ENCODE measurements at regions not wholly inside any gene's neighbourhood (a gene's known extent, or its start where the extent isn't known, plus 50 kb on each side); places are given as distances from the start of the nearest gene placed in this dataset.

- TF ChIP-seq EZH2 (IDR thresholded peaks at IDR 0.05; ENCODE audit: low read depth) = no peak
- TF ChIP-seq, protein P1, sequence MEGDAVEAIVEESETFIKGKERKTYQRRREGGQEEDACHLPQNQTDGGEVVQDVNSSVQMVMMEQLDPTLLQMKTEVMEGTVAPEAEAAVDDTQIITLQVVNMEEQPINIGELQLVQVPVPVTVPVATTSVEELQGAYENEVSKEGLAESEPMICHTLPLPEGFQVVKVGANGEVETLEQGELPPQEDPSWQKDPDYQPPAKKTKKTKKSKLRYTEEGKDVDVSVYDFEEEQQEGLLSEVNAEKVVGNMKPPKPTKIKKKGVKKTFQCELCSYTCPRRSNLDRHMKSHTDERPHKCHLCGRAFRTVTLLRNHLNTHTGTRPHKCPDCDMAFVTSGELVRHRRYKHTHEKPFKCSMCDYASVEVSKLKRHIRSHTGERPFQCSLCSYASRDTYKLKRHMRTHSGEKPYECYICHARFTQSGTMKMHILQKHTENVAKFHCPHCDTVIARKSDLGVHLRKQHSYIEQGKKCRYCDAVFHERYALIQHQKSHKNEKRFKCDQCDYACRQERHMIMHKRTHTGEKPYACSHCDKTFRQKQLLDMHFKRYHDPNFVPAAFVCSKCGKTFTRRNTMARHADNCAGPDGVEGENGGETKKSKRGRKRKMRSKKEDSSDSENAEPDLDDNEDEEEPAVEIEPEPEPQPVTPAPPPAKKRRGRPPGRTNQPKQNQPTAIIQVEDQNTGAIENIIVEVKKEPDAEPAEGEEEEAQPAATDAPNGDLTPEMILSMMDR (conservative IDR thresholded peaks at IDR 0.05) = no peak
- CTCF ChIA-PET = no interaction called here
- POLR2A ChIA-PET (ENCODE audit: unreplicated experiment) = no interaction called here
- Histone ChIP-seq H3K79me2 (ENCODE audit: low read depth) (no peaks in the 10 kb centered on the region), H3K4me1 (replicated peaks; ENCODE audit: insufficient read depth) (no peaks in the 10 kb centered on the region), H2AFZ (no peak overlapping the region), H3K27me3 (ENCODE audit: insufficient read depth, low read depth) (no peaks in the 10 kb centered on the region), H3K4me3 (no peak overlapping the region), H3F3A (ENCODE audit: insufficient read depth, low read depth) (no peaks in the 10 kb centered on the region), H3K9me2 (ENCODE audit: insufficient read depth) (no peaks in the 10 kb centered on the region; the same call in 1 of the 2 replicates), H3K27ac (no peak overlapping the region), H4K20me1 (ENCODE audit: insufficient read depth) (no peaks in the 10 kb centered on the region), H3K36me3 (ENCODE audit: low read depth) (no peaks in the 10 kb centered on the region), H3K4me2 (no peak overlapping the region), H3K9me3 (ENCODE audit: insufficient read depth, low read depth) (no peaks in the 10 kb centered on the region)
- intact Hi-C loops (cut with micrococcal nuclease; ENCODE audit: unreplicated experiment) = no loop called here
- DNase-seq = no peak
- no TSS peak for BruUV-seq (replicated peaks)
Measured at GRCh38 chr12:77723308-77723707, 107.4 kb upstream of the NAV3 start.

DNA sequence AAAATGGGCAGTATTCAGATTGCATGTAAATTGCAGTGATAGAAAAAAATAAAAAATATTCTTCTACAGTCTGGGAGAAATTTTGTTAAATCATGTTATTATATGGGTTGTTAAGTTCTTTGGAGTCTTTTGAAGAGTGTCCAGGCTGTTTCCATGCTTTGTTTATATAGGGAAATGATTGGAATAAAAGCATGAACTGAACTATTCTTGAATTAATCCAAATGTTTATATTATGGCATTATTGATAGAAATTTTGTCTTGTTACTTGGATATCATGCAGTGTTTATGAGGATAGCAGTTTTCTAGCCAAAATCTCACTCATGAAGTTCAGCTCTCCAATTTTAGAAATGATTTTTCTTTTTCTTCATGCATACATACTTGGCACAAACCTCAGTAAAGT, 108.2 kb upstream of the NAV3 start:
- Histone ChIP-seq H4K20me1 (ENCODE audit: insufficient read depth) (no peaks in the 10 kb centered on the region), H3K9me3 (ENCODE audit: insufficient read depth, low read depth) (no peaks in the 10 kb centered on the region), H3K79me2 (ENCODE audit: low read depth) (no peaks in the 10 kb centered on the region), H3K27ac (no peak overlapping the region), H3K4me2 (no peak overlapping the region), H3K27me3 (ENCODE audit: insufficient read depth, low read depth) (no peaks in the 10 kb centered on the region), H3K9me2 (ENCODE audit: insufficient read depth) (no peaks in the 10 kb centered on the region; the same call in 1 of the 2 replicates), H2AFZ (no peak overlapping the region), H3F3A (ENCODE audit: insufficient read depth, low read depth) (no peaks in the 10 kb centered on the region), H3K4me3 (no peak overlapping the region), H3K4me1 (replicated peaks; ENCODE audit: insufficient read depth) (no peaks in the 10 kb centered on the region), H3K36me3 (ENCODE audit: low read depth) (no peaks in the 10 kb centered on the region)
- intact Hi-C loops (cut with micrococcal nuclease; ENCODE audit: unreplicated experiment) = no loop called here
- POLR2A ChIA-PET (ENCODE audit: unreplicated experiment) = no interaction called here
- CTCF ChIA-PET = no interaction called here
- TF ChIP-seq EZH2 (IDR thresholded peaks at IDR 0.05; ENCODE audit: low read depth) = no peak
- TF ChIP-seq, protein P1 (conservative IDR thresholded peaks at IDR 0.05) = no peak
- no peak for DNase-seq
- BruUV-seq (replicated peaks) = no TSS peak

GRCh38 chr12:77720258-77720657, 110.4 kb upstream of the NAV3 start:
- Histone ChIP-seq H3K9me3 (ENCODE audit: insufficient read depth, low read depth) (no peaks in the 10 kb centered on the region), H3K4me3 (no peak overlapping the region), H3K4me1 (replicated peaks; ENCODE audit: insufficient read depth) (no peaks in the 10 kb centered on the region), H3K9me2 (ENCODE audit: insufficient read depth) (no peaks in the 10 kb centered on the region; the same call in 1 of the 2 replicates), H3F3A (ENCODE audit: insufficient read depth, low read depth) (no peaks in the 10 kb centered on the region), H2AFZ (peak overlapping the region; percentile 63; the same call in 1 of the 2 replicates), H3K4me2 (no peak overlapping the region), H3K79me2 (ENCODE audit: low read depth) (no peaks in the 10 kb centered on the region), H3K36me3 (ENCODE audit: low read depth) (no peaks in the 10 kb centered on the region), H3K27me3 (ENCODE audit: insufficient read depth, low read depth) (no peaks in the 10 kb centered on the region), H4K20me1 (ENCODE audit: insufficient read depth) (no peaks in the 10 kb centered on the region), H3K27ac (no peak overlapping the region)
- no peak for TF ChIP-seq EZH2 (IDR thresholded peaks at IDR 0.05; ENCODE audit: low read depth)
- TF ChIP-seq, protein P1 (conservative IDR thresholded peaks at IDR 0.05) = no peak; the same call in 1 of the 2 replicates
- intact Hi-C loops (cut with micrococcal nuclease; ENCODE audit: unreplicated experiment) = no loop called here
- no peak for DNase-seq
- ChIA-PET POLR2A (ENCODE audit: unreplicated experiment) (no interaction called here), CTCF (no interaction called here)
- no TSS peak for BruUV-seq (replicated peaks)
